GM12878 (cell line): ENCODE measurements at regions not wholly inside any gene's neighbourhood (a gene's known extent, or its start where the extent isn't known, plus 50 kb on each side); places are given as distances from the start of the nearest gene placed in this dataset.

Experiments
- ATAC-seq: fragments of 200-7000 bp; cut with Tn5 transposase; 3 replicates; pipeline ENCODE4 v1.9.1; 2020; ENCODE audit warnings: mild to moderate bottlenecking, moderate library complexity
- BruUV-seq: library from RNA; stranded (reverse); fragments of 400-500 nt; replicated peaks from 2 replicates; lab custom pipeline; 2021; lab: Mats Ljungman, UMichigan
- CTCF ChIA-PET: fragments of 300-600 bp; sonication (Branson Sonifier 250); formaldehyde crosslinking; extraction: SDS; loops from one replicate; lab custom pipeline; 2021; ENCODE audit warnings: inconsistent platforms; lab: Yijun Ruan, JAX
- POLR2A ChIA-PET: fragments of 350-600 bp; formaldehyde crosslinking; extraction: SDS; loops from one replicate; lab custom pipeline; 2021; ENCODE audit warnings: inconsistent platforms; lab: Charles Lee
- RAD21 ChIA-PET: fragments of 300-600 bp; sonication (Branson Sonifier 250); formaldehyde crosslinking; loops from one replicate; lab custom pipeline; 2023; ENCODE audit warnings: antibody characterized with exemption; ENCODE audit not compliant: unreplicated experiment; lab: Charles Lee
- SMC1A ChIA-PET: fragments of 300-600 bp; sonication (Branson Sonifier 250); formaldehyde crosslinking; loops from one replicate; lab custom pipeline; 2023; ENCODE audit not compliant: unreplicated experiment, uncharacterized antibody; lab: Charles Lee
- DNase-seq: peaks from one replicate; pipeline ENCODE4 v3.0.0-alpha.2; 2011; ENCODE audit warnings: low read depth, low spot score
- FAIRE-seq: peaks from 3 replicates; lab custom pipeline; 2011; peaks lifted over from hg19 to GRCh38; lab: Jason Lieb, UNC
- H2AFZ ChIP-seq: 2 replicates; pipeline ENCODE4 v1.6.0; 2011; ENCODE audit warnings: low read depth, low read length, control low read depth; ENCODE audit not compliant: control insufficient read depth
- H3K27ac ChIP-seq: 2 replicates; pipeline ENCODE4 v1.5.1; 2011; ENCODE audit warnings: control low read depth; ENCODE audit not compliant: control insufficient read depth, insufficient read depth
- H3K27me3 ChIP-seq, 2 experiments: replicated peaks in 1 of 2; 2 replicates each; pipeline versions ENCODE4 v1.6.0 to v1.6.1; 2011; ENCODE audit warnings: low read length in 1 of 2; ENCODE audit not compliant: control insufficient read depth in 2 of 2, insufficient read depth in 2 of 2
- H3K36me3 ChIP-seq, 2 experiments: 2 replicates each; pipeline ENCODE4 v1.5.1; 2011; ENCODE audit warnings: low read length in 1 of 2; ENCODE audit not compliant: control insufficient read depth in 2 of 2, insufficient read depth in 2 of 2
- H3K4me1 ChIP-seq: 2 replicates; pipeline ENCODE4 v1.6.1; 2011; ENCODE audit warnings: mild to moderate bottlenecking, low read length, moderate library complexity, mixed read lengths; ENCODE audit not compliant: control insufficient read depth, insufficient read depth
- H3K4me2 ChIP-seq: 2 replicates; pipeline ENCODE4 v1.6.0; 2011; ENCODE audit warnings: control low read depth; ENCODE audit not compliant: control insufficient read depth, insufficient read depth
- H3K4me3 ChIP-seq: fragments of 200-600 bp; sonication (generic); 2 replicates; pipeline ENCODE4 v1.5.1; 2016
- H3K79me2 ChIP-seq: 2 replicates; pipeline ENCODE4 v1.6.0; 2011; ENCODE audit warnings: low read length; ENCODE audit not compliant: control insufficient read depth, insufficient read depth
- H3K9ac ChIP-seq: 2 replicates; pipeline ENCODE4 v1.8.0; 2011; ENCODE audit warnings: low read length, control low read depth, mixed read lengths; ENCODE audit not compliant: control insufficient read depth, insufficient read depth
- H3K9me3 ChIP-seq: replicated peaks from 3 replicates; pipeline ENCODE4 v1.5.1; 2011; ENCODE audit warnings: mild to moderate bottlenecking, low read length; ENCODE audit not compliant: control insufficient read depth, insufficient read depth
- H4K20me1 ChIP-seq: 2 replicates; pipeline ENCODE4 v1.6.0; 2011; ENCODE audit not compliant: control insufficient read depth, insufficient read depth
- CBX5 ChIP-seq: sonication (generic); IDR thresholded peaks from 2 replicates; pipeline ENCODE4 v1.6.1; 2016; ENCODE audit warnings: low read depth, moderate library complexity, mild to moderate bottlenecking, inconsistent platforms
- ESRRA ChIP-seq: IDR thresholded peaks from 2 replicates; pipeline ENCODE4 v1.6.1; 2012; ENCODE audit warnings: mild to moderate bottlenecking, low read length, improper control_type of control experiment
- RAD21 ChIP-seq: IDR thresholded peaks from 2 replicates; pipeline ENCODE4 v1.6.1; 2011; ENCODE audit warnings: mild to moderate bottlenecking, low read depth, low read length, moderate library complexity; ENCODE audit not compliant: insufficient read depth
- SMC3 ChIP-seq: IDR thresholded peaks from 2 replicates; pipeline ENCODE4 v1.6.1; 2011; ENCODE audit warnings: low read length, improper control_type of control experiment, borderline replicate concordance
- WGBS: methylation state at CpG from one replicate; pipeline ENCODE4 v1.1.6; 2016; ENCODE audit warnings: low lambda C conversion rate; ENCODE audit not compliant: insufficient replicate concordance, insufficient coverage; ENCODE audit errors: missing lambda C conversion rate; 5-methylcytosine and 5-hydroxymethylcytosine counted together
- in situ Hi-C: fragments of 300-500 bp; cut with MboI; formaldehyde crosslinking; loops from 9 replicates; pipeline ENCODE4 v1.14.3; 2018; ENCODE audit warnings: mixed read lengths
- intact Hi-C: fragments of 100-400 bp; cut with micrococcal nuclease; formaldehyde crosslinking; loops from one replicate; pipeline ENCODE4 v1.14.2; 2022; ENCODE audit not compliant: unreplicated experiment
- TF ChIP-seq, protein P1 (sequence below), 3 experiments: IDR thresholded peaks in 2 of 3; conservative IDR thresholded peaks in 1 of 3; 2 replicates each; pipeline ENCODE4 v1.5.1; 2011; ENCODE audit warnings: low read depth in 3 of 3, low read length in 3 of 3, mild to moderate bottlenecking in 3 of 3, control low read depth in 2 of 3, moderate library complexity in 2 of 3, inconsistent platforms in 1 of 3, mixed read lengths in 1 of 3; ENCODE audit not compliant: control insufficient read depth in 2 of 3, insufficient read depth in 1 of 3; ENCODE audit errors: extremely low read depth in 1 of 3

DNA sequence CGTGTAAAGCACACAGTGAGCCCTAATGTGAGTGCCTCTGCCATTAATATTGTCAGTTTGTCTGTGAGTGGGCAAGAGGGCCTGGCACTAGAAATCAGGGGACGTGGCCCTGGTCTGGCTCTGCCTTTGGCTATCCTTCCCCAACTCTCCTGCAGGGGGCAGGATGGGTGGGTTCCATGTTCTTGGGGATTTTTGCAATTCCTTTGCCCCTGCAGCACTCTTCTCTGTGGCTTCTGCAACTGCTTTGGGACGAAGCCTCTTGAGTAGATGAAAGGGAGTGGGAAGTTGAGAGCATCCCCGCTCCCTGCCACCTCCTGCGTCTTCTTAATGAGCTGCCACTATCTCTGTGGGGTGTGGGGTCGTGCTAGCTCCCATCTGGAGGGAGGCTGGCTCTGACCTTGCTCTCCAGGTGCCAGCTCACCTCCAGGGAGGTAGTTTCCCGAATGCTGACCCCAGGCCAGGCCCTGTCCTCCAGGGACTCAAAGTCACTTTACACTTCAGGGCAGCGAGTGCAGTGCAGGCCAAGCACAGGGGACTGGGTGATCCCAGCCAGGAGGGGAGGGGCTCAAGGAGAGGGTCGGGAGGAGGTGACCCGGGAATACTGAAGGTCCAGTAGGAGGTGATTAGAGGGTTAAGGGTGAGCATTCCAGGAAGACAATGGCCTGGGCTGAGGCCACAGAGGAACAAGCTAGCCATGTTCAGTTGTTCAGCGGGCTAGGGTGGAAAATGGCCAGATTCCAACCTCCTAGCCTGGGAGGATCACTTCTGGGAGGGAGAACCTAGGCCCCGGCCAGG lies 121.0 kb upstream of the NLRP1 start:
- H2AFZ ChIP-seq, result no peak overlapping the region
- no peak for TF ChIP-seq CBX5
- TF ChIP-seq SMC3, result peak; percentile 23; the same call in 1 of the 2 replicates
- TF ChIP-seq ESRRA, result no peak
- TF ChIP-seq, protein P1, sequence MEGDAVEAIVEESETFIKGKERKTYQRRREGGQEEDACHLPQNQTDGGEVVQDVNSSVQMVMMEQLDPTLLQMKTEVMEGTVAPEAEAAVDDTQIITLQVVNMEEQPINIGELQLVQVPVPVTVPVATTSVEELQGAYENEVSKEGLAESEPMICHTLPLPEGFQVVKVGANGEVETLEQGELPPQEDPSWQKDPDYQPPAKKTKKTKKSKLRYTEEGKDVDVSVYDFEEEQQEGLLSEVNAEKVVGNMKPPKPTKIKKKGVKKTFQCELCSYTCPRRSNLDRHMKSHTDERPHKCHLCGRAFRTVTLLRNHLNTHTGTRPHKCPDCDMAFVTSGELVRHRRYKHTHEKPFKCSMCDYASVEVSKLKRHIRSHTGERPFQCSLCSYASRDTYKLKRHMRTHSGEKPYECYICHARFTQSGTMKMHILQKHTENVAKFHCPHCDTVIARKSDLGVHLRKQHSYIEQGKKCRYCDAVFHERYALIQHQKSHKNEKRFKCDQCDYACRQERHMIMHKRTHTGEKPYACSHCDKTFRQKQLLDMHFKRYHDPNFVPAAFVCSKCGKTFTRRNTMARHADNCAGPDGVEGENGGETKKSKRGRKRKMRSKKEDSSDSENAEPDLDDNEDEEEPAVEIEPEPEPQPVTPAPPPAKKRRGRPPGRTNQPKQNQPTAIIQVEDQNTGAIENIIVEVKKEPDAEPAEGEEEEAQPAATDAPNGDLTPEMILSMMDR (IDR thresholded peaks at IDR 0.05 in 2 of 3, conservative IDR thresholded peaks at IDR 0.05 in 1 of 3; ENCODE audit: control insufficient read depth in 2 of 3, extremely low read depth in 1 of 3, insufficient read depth in 1 of 3, low read depth in 3 of 3, low read length in 3 of 3), result peak; percentile 32 to 44 (median 39); a peak in 4 of 6 replicates
- peak; percentile 31; the same call in 1 of the 2 replicates for TF ChIP-seq RAD21
- TF ChIP-seq, all 136 proteins: peak for 3
- H3K36me3 ChIP-seq, result no peaks in the 10 kb centered on the region
- H3K4me2 ChIP-seq, result no peak overlapping the region
- intact Hi-C loops, result loop anchor here (5.0 kb wide), 1 partner anchor 717 kb away; no protein-coding TSS in a partner anchor
- H3K9me3 ChIP-seq, result no peaks in the 10 kb centered on the region; the same call in 2 of the 3 replicates
- H3K4me1 ChIP-seq, result no peaks in the 10 kb centered on the region
- H3K9ac ChIP-seq, result no peak overlapping the region
- H3K79me2 ChIP-seq, result no peaks in the 10 kb centered on the region
- in situ Hi-C loops, result loop anchor here (25.0 kb wide), 1 partner anchor 707 kb away; no protein-coding TSS in a partner anchor
- no peaks in the 10 kb centered on the region for H4K20me1 ChIP-seq
- H3K27me3 ChIP-seq, result no peaks in the 10 kb centered on the region; a peak in 1 of 4 replicates
- H3K4me3 ChIP-seq, result no peak overlapping the region
- RAD21 ChIA-PET, result interaction anchor here (1.9 to 2.1 kb wide), 3 partner anchors 118 to 731 kb away, joined by 4 to 12 read pairs (median 8); no protein-coding TSS in a partner anchor
- no TSS peak for BruUV-seq
- CTCF ChIA-PET, result interaction anchor here (1.8 to 5.7 kb wide), 5 partner anchors 112 to 719 kb away, joined by 7 to 50 read pairs (median 10); no protein-coding TSS in a partner anchor
- no peak; the same call in 2 of the 3 replicates for ATAC-seq
- no peak for DNase-seq
- SMC1A ChIA-PET, result interaction anchor here (0.6 to 2.2 kb wide), 7 partner anchors 8 to 734 kb away, joined by 3 to 8 read pairs (median 3); partner anchors contain the start of gene NLRP1
- POLR2A ChIA-PET, result no interaction called here
- no peak overlapping the region for H3K27ac ChIP-seq
- WGBS, result 27% methylated on average over 12 of the region's 12 CpGs
- no peak for FAIRE-seq
